ENCODE measurements at regions not wholly inside any gene's neighbourhood (a gene's known extent, or its start where the extent isn't known, plus 50 kb on each side); places are given as distances from the start of the nearest gene placed in this dataset.
"Not testable (repeated sequence)": the region's sequence is repeated elsewhere in the genome, so short reads cannot be mapped to it uniquely, and the experiment has no call there.

GRCh38 chrX:147468600-147468999, 443.1 kb upstream of the FMR1 start:
- no peak for DNase-seq (ENCODE audit: low spot score)

DNA sequence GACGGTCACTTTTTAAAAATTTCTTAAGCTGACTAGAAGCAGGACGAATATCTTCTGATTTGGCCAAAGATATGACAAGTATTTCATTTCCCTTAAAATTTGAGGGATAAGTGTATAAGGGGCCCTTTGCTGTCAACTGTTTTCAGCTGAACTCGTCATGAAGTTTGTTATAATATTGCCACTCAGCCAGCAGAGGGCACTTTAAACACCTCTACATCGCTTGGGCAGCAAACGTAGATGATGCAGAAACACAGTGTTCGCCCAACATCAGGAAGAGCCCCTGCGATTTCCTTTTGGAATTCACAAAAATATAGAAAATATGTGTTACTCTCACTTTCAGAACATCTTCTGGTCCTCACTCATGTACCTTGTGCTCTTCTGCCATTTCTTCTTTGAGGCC, 435.7 kb upstream of the FMR1 start:
- peak; percentile 1 for DNase-seq (ENCODE audit: low spot score)

- DNase-seq (ENCODE audit: low spot score) = no peak
Observed at GRCh38 chrX:147478899-147479298, 432.8 kb upstream of the FMR1 start.

- no peak for DNase-seq (ENCODE audit: low spot score)
Observed at GRCh38 chrX:147485207-147485606, 426.5 kb upstream of the FMR1 start.

DNA sequence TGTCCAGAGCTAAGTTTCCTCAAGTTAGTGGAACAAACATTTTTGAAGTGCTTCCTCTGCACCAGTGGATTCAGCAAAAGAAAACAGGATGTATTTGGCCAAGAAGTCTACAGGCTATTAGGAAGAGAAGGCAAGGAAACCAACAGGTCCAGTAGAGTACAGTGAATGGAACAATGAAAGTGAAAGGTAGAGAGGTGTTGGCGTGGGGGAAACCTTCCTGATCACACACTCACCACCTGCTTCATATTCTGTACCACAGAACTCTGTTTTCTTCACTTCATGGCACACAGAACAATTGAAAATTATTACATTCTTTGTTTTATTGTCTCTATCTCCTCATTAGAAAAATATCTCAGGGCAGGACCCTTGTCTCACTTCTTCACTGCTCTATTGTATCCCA, 417.4 kb upstream of the FMR1 start:
- DNase-seq (ENCODE audit: low spot score) = no peak

- DNase-seq (ENCODE audit: low spot score) = no peak
Observed at GRCh38 chrX:147498796-147499195, 412.9 kb upstream of the FMR1 start.

GRCh38 chrX:147522981-147523380, 388.7 kb upstream of the FMR1 start:
- no peak for DNase-seq (ENCODE audit: low spot score)

GRCh38 chrX:147533426-147533825, 378.3 kb upstream of the FMR1 start:
- DNase-seq (ENCODE audit: low spot score) = no peak

GRCh38 chrX:147537172-147537571, 374.5 kb upstream of the FMR1 start:
- no peak for DNase-seq (ENCODE audit: low spot score)

DNA sequence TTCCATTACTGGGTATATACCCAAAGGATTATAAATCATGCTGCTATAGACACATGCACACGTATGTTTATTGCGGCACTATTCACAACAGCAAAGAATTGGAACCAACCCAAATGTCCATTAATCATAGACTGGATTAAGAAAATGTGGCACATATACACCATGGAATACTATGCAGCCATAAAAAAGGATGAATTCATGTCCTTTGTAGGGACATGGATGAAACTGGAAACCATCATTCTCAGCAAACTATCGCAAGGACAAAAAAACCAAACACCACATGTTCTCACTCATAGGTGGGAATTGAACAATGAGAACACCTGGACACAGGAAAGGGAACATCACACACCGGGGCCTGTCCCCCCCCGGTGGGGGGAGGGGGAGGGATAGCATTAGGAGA, 363.7 kb upstream of the FMR1 start:
- not testable (repeated sequence) for DNase-seq (ENCODE audit: low spot score)

DNA sequence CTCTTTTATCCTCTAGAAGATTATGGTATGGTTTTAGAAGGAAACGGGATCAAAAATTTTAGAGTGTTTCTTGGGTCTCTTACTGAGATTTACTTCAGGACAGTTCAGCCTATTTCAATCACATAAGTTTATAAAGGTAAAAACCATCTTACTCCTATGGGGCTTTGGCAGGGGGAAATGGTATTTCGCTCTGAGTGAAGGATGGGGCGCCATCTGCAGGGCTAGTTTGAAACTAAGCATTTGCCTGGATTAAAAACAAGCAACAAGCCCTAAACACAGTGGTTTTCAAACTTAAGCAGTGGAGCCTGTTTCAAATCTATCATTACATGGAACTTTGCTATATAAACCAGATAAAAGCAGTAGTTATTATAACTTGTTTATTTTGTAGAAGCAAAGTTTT, 361.5 kb upstream of the FMR1 start:
- DNase-seq (ENCODE audit: low spot score) = no peak

GRCh38 chrX:147559191-147559590, 352.5 kb upstream of the FMR1 start:
- no peak for DNase-seq (ENCODE audit: low spot score)

- DNase-seq (ENCODE audit: low spot score) = no peak
Observed at GRCh38 chrX:147565237-147565636, 346.5 kb upstream of the FMR1 start.

GRCh38 chrX:147570483-147570882, 341.2 kb upstream of the FMR1 start:
- DNase-seq (ENCODE audit: low spot score) = no peak

DNA sequence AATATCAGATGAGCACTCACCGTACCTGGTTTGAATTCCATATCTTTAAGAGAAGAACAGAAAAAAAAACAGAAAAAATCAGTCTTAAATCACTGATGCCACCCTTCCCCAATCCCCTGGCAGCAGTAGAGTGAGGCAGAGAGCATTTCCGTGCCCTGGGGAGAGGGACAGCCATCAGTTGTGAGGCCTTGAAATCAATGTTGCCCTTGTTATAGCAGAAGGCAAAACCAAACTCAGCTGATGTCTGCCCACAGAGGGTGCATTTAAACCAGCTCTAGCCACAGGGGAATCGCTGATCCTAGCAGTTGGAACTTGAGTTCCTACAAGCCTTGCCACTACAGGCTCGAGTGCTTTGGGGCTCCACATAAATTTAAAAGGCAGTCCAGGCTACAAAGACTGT, 338.5 kb upstream of the FMR1 start:
- no peak for DNase-seq (ENCODE audit: low spot score)

DNA sequence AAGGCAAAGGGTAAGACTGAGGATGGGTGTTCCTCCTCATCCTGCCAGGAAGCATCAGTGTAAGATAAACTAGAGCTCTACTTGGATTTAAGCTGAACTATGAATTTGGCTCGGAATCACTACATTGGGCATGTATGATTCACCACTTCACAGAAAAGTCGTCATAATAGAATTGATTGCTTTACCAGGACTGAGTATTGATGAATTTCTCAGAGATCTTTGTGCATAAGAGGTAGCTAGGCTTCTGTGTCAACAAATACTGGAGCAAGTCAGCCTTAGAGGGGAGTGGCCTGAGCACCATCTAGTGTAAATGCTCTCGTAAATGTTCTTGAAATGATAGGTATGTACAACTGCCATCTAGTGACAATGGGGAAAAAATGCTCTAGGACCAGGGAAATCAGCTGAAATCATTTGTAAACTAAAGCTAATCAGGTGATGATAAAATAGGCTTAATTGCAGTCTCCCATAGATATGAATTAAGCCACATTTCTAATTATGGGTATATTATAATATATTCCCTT, 309.5 kb upstream of the FMR1 start:
- DNase-seq (ENCODE audit: low spot score) = no peak

DNA sequence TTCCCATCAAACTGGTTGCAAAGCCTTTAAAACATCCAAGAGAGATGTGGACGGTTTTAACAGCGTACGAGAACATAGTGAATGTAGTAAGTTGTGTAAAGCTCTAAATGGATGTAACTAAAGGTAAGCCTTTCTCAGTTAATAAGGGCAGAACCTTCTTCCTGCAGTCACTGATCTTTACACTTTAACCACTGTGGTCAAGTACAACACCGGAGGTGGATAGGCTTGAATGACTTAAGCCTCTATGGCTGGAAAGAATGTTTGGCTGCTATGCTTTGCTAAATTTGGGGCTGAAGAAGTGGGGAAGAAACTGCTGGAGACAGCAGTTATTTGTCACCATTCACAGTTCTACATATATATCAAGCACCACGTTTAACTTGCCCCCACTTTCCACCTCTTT, 285.1 kb upstream of the FMR1 start:
- DNase-seq (ENCODE audit: low spot score) = no peak

DNA sequence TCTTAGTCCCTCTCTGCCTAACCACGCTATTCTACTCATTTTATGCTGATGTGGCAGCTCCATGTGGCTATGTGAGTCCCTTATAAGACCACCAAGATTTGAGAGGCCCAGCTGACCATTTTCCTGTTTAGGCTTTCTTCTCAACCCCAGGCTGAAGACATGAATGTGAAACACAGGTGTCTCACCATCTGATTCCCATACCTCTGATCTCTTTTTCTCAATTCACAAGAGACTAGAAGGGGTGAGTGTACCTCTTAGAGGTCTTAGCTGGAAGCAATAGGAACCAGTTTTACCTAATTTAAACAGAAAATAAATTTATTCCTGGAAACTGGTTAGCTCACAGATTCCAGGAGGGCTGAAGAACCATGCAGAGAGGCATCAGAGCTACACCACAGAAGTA, 276.5 kb upstream of the FMR1 start:
- DNase-seq (ENCODE audit: low spot score) = no peak

DNA sequence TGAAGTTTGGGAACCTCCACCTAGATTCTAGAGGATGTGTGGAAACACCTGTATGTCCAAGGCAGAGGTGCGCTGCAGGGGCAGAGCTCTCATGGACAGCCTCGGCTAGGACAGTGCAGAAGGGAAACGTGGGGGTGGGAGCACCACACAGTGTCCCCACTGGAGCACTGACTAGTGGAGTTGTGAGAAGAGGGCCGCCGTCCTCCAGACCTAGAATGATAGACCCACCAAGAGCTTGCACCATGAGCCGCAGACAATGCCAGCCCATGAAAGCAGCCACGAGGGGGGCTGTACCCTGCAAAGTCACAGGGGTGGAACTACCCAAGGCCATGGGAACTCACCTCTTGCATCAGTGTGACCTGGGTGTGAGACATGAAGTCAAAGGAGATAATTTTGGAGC, 274.5 kb upstream of the FMR1 start:
- DNase-seq (ENCODE audit: low spot score) = no peak

- DNase-seq (ENCODE audit: low spot score) = no peak
Observed at GRCh38 chrX:147646949-147647723, 264.6 kb upstream of the FMR1 start.

- DNase-seq (ENCODE audit: low spot score) = no peak
Observed at GRCh38 chrX:147675819-147676218, 235.9 kb upstream of the FMR1 start.

- no peak for DNase-seq (ENCODE audit: low spot score)
Observed at GRCh38 chrX:147679356-147680005, 232.2 kb upstream of the FMR1 start.

GRCh38 chrX:147680251-147680650, 231.5 kb upstream of the FMR1 start:
- no peak for DNase-seq (ENCODE audit: low spot score)

DNA sequence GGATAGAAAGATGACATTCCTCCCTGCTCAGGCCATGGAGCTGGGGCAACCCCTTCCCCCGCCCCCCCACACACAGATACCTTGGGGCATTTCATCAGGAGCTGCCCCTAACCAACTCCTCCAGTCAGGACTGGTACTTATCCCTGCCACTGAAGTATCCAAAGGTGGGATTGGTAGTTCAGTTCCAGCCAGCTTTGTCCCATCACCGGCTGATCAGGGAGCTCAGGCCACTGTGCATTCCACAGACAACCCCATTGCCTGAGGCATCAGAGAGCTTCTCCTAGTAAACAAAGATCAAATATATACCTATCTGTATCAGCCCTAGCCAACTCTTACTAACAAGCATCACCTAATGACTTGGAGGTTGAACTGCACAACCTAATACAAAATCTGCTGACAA, 218.2 kb upstream of the FMR1 start:
- no peak for DNase-seq (ENCODE audit: low spot score)
